ENCODE measurements at regions not wholly inside any gene's neighbourhood (a gene's known extent, or its start where the extent isn't known, plus 50 kb on each side); places are given as distances from the start of the nearest gene placed in this dataset.
"Not testable (repeated sequence)": the region's sequence is repeated elsewhere in the genome, so short reads cannot be mapped to it uniquely, and the experiment has no call there.

- no peak overlapping the region for H3K14ac ChIP-seq (ENCODE audit: low read length)
- no peak overlapping the region for H3K9ac ChIP-seq (ENCODE audit: low read depth, low read length, poor library complexity)
- no peak for DNase-seq (ENCODE audit: low spot score)
- no peaks in the 10 kb centered on the region for H3K36me3 ChIP-seq (replicated peaks in 1 of 2; ENCODE audit: control insufficient read depth in 2 of 2, insufficient read depth in 2 of 2, low read length in 2 of 2)
- no peak overlapping the region for H2AK5ac ChIP-seq (ENCODE audit: low read depth, low read length)
- no peak overlapping the region for H3K4me2 ChIP-seq (ENCODE audit: insufficient read depth, low read length, poor library complexity, severe bottlenecking)
- WGBS, 2 donors (ENCODE audit: extremely low coverage in 2 of 2, insufficient read length in 2 of 2, insufficient replicate concordance in 1 of 2) = no CpG with 5 or more reads among the region's 2 CpGs
- no peak overlapping the region for H3K27ac ChIP-seq (replicated peaks; ENCODE audit: low read length)
- H4K91ac ChIP-seq (ENCODE audit: low read depth, low read length, poor library complexity) = no peak overlapping the region
- no peak overlapping the region for H2BK120ac ChIP-seq (ENCODE audit: low read depth, low read length)
- H3K23ac ChIP-seq (ENCODE audit: low read depth, low read length, poor library complexity) = no peak overlapping the region
- no peaks in the 10 kb centered on the region for H3K79me1 ChIP-seq (ENCODE audit: low read depth, low read length)
- no peak overlapping the region for H3K4ac ChIP-seq (ENCODE audit: low read length)
- H4K8ac ChIP-seq (ENCODE audit: low read depth, low read length) = no peak overlapping the region
- H3K9me3 ChIP-seq (replicated peaks in 1 of 2; ENCODE audit: control insufficient read depth in 2 of 2, insufficient read depth in 1 of 2, low read depth in 1 of 2, low read length in 2 of 2) = no peaks in the 10 kb centered on the region
- no peak overlapping the region for H2BK5ac ChIP-seq (ENCODE audit: low read length)
- no peak overlapping the region for H2AFZ ChIP-seq (ENCODE audit: low read length)
- H2BK15ac ChIP-seq (ENCODE audit: low read length) = no peak overlapping the region
- H3K18ac ChIP-seq (ENCODE audit: low read length) = no peak overlapping the region
- H3K27me3 ChIP-seq (ENCODE audit: control insufficient read depth in 3 of 3, insufficient read depth in 3 of 3, low read depth in 1 of 3, low read length in 3 of 3) = no peaks in the 10 kb centered on the region
- H2BK12ac ChIP-seq (ENCODE audit: low read length) = no peak overlapping the region
- H3K4me1 ChIP-seq (ENCODE audit: control insufficient read depth in 2 of 2, insufficient read depth in 1 of 2, low read depth in 1 of 2, low read length in 2 of 2) = peaks cover 0 to 2% of the 10 kb centered on the region in 2 donors
- no peak overlapping the region for H3K4me3 ChIP-seq (ENCODE audit: low read length in 2 of 2)
Observed at GRCh38 chr3:70620956-70621355, 308.5 kb upstream of the MDFIC2 start.

DNA sequence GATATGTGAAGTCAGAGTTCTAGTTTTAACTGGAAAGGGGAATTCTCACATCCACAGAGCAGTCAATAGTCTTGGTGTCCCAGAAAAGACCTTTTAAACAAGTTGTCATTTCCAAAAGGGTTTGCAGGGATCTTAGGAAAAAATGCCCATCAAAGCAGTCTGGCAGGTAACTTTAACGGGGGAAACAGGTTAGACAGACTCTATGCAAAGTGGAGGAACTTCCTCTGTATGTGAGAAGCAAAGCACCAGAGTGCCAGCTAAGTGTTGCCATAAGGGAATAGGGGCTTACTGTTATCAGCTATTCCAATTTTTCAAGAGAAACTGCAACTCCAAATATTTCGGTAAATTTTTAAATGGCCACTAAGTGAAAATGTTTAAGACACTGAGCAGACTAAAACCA, 307.9 kb upstream of the MDFIC2 start:
- Histone ChIP-seq H3K36me3 (replicated peaks in 1 of 2; ENCODE audit: control insufficient read depth in 2 of 2, insufficient read depth in 2 of 2, low read length in 2 of 2) (no peaks in the 10 kb centered on the region), H3K79me1 (ENCODE audit: low read depth, low read length) (no peaks in the 10 kb centered on the region), H3K27ac (replicated peaks; ENCODE audit: low read length) (no peak overlapping the region), H4K91ac (ENCODE audit: low read depth, low read length, poor library complexity) (no peak overlapping the region), H3K4ac (ENCODE audit: low read length) (no peak overlapping the region), H3K4me3 (ENCODE audit: low read length in 2 of 2) (no peak overlapping the region), H4K8ac (ENCODE audit: low read depth, low read length) (no peak overlapping the region), H3K9me3 (replicated peaks in 1 of 2; ENCODE audit: control insufficient read depth in 2 of 2, insufficient read depth in 1 of 2, low read depth in 1 of 2, low read length in 2 of 2) (no peaks in the 10 kb centered on the region), H3K9ac (ENCODE audit: low read depth, low read length, poor library complexity) (no peak overlapping the region), H2AK5ac (ENCODE audit: low read depth, low read length) (no peak overlapping the region), H2BK12ac (ENCODE audit: low read length) (no peak overlapping the region), H3K14ac (ENCODE audit: low read length) (no peak overlapping the region), H3K18ac (ENCODE audit: low read length) (no peak overlapping the region), H3K4me1 (ENCODE audit: control insufficient read depth in 2 of 2, insufficient read depth in 1 of 2, low read depth in 1 of 2, low read length in 2 of 2) (peaks cover 0 to 2% of the 10 kb centered on the region in 2 donors), H2AFZ (ENCODE audit: low read length) (no peak overlapping the region), H3K27me3 (ENCODE audit: control insufficient read depth in 3 of 3, insufficient read depth in 3 of 3, low read depth in 1 of 3, low read length in 3 of 3) (no peaks in the 10 kb centered on the region), H3K4me2 (ENCODE audit: insufficient read depth, low read length, poor library complexity, severe bottlenecking) (no peak overlapping the region), H2BK5ac (ENCODE audit: low read length) (no peak overlapping the region), H2BK15ac (ENCODE audit: low read length) (no peak overlapping the region), H3K23ac (ENCODE audit: low read depth, low read length, poor library complexity) (no peak overlapping the region), H2BK120ac (ENCODE audit: low read depth, low read length) (no peak overlapping the region)
- no peak for DNase-seq (ENCODE audit: low spot score)
- WGBS, 2 donors (ENCODE audit: extremely low coverage in 2 of 2, insufficient read length in 2 of 2, insufficient replicate concordance in 1 of 2) = no CpG with 5 or more reads among the region's 2 CpGs

DNA sequence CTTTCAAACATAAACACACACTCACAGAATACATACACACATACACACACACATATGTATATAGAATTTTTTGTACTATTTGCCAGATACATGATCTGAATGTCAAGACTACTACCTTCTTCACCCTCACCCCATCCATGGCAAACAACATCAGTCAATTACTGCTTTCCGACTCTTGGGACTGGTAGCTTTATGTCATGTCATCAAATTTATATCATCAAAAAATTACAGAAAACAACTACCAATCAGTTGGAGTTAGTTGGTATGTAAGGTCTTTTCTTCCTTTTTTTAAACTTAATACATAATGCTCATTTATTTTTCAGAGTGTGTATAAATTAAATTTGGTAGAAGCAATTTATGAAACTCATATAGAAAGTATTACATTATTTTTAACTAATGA, 305.7 kb upstream of the MDFIC2 start:
- no peak overlapping the region for H3K18ac ChIP-seq (ENCODE audit: low read length)
- no peak overlapping the region for H3K4me3 ChIP-seq (ENCODE audit: low read length in 2 of 2)
- no peak for DNase-seq (ENCODE audit: low spot score)
- no peak overlapping the region for H3K4ac ChIP-seq (ENCODE audit: low read length)
- H2BK5ac ChIP-seq (ENCODE audit: low read length) = no peak overlapping the region
- no peaks in the 10 kb centered on the region for H3K27me3 ChIP-seq (ENCODE audit: control insufficient read depth in 3 of 3, insufficient read depth in 3 of 3, low read depth in 1 of 3, low read length in 3 of 3)
- no peak overlapping the region for H3K27ac ChIP-seq (replicated peaks; ENCODE audit: low read length)
- no peak overlapping the region for H3K14ac ChIP-seq (ENCODE audit: low read length)
- H3K4me2 ChIP-seq (ENCODE audit: insufficient read depth, low read length, poor library complexity, severe bottlenecking) = no peak overlapping the region
- H3K9me3 ChIP-seq (replicated peaks in 1 of 2; ENCODE audit: control insufficient read depth in 2 of 2, insufficient read depth in 1 of 2, low read depth in 1 of 2, low read length in 2 of 2) = no peaks in the 10 kb centered on the region
- no peak overlapping the region for H2BK15ac ChIP-seq (ENCODE audit: low read length)
- no peaks in the 10 kb centered on the region for H3K36me3 ChIP-seq (replicated peaks in 1 of 2; ENCODE audit: control insufficient read depth in 2 of 2, insufficient read depth in 2 of 2, low read length in 2 of 2)
- no peak overlapping the region for H3K9ac ChIP-seq (ENCODE audit: low read depth, low read length, poor library complexity)
- H2AFZ ChIP-seq (ENCODE audit: low read length) = no peak overlapping the region
- peaks cover 0 to 5% of the 10 kb centered on the region in 2 donors for H3K4me1 ChIP-seq (ENCODE audit: control insufficient read depth in 2 of 2, insufficient read depth in 1 of 2, low read depth in 1 of 2, low read length in 2 of 2)
- no peak overlapping the region for H4K8ac ChIP-seq (ENCODE audit: low read depth, low read length)
- no peak overlapping the region for H2AK5ac ChIP-seq (ENCODE audit: low read depth, low read length)
- H2BK120ac ChIP-seq (ENCODE audit: low read depth, low read length) = no peak overlapping the region
- no peak overlapping the region for H2BK12ac ChIP-seq (ENCODE audit: low read length)
- H3K79me1 ChIP-seq (ENCODE audit: low read depth, low read length) = no peaks in the 10 kb centered on the region
- H4K91ac ChIP-seq (ENCODE audit: low read depth, low read length, poor library complexity) = no peak overlapping the region
- no peak overlapping the region for H3K23ac ChIP-seq (ENCODE audit: low read depth, low read length, poor library complexity)
- WGBS, 2 donors (ENCODE audit: extremely low coverage in 2 of 2, insufficient read length in 2 of 2, insufficient replicate concordance in 1 of 2) = no CpG with 5 or more reads among the region's 1 CpG

- H3K4me1 ChIP-seq (ENCODE audit: control insufficient read depth in 2 of 2, insufficient read depth in 1 of 2, low read depth in 1 of 2, low read length in 2 of 2); H3K4me3 ChIP-seq (ENCODE audit: low read length in 2 of 2); H3K23ac ChIP-seq (ENCODE audit: low read depth, low read length, poor library complexity); H3K14ac ChIP-seq (ENCODE audit: low read length); H2BK5ac ChIP-seq (ENCODE audit: low read length); H3K18ac ChIP-seq (ENCODE audit: low read length); H3K9ac ChIP-seq (ENCODE audit: low read depth, low read length, poor library complexity); DNase-seq (ENCODE audit: low spot score); H3K9me3 ChIP-seq (replicated peaks in 1 of 2; ENCODE audit: control insufficient read depth in 2 of 2, insufficient read depth in 1 of 2, low read depth in 1 of 2, low read length in 2 of 2); H3K27ac ChIP-seq (replicated peaks; ENCODE audit: low read length); H2BK15ac ChIP-seq (ENCODE audit: low read length); H2AFZ ChIP-seq (ENCODE audit: low read length); H3K36me3 ChIP-seq (replicated peaks in 1 of 2; ENCODE audit: control insufficient read depth in 2 of 2, insufficient read depth in 2 of 2, low read length in 2 of 2); H3K4me2 ChIP-seq (ENCODE audit: insufficient read depth, low read length, poor library complexity, severe bottlenecking); H2AK5ac ChIP-seq (ENCODE audit: low read depth, low read length); H4K8ac ChIP-seq (ENCODE audit: low read depth, low read length); H3K79me1 ChIP-seq (ENCODE audit: low read depth, low read length); H2BK120ac ChIP-seq (ENCODE audit: low read depth, low read length); H2BK12ac ChIP-seq (ENCODE audit: low read length); H3K27me3 ChIP-seq (ENCODE audit: control insufficient read depth in 3 of 3, insufficient read depth in 3 of 3, low read depth in 1 of 3, low read length in 3 of 3); H3K4ac ChIP-seq (ENCODE audit: low read length); H4K91ac ChIP-seq (ENCODE audit: low read depth, low read length, poor library complexity): not testable (repeated sequence)
- WGBS, 2 donors (ENCODE audit: extremely low coverage in 2 of 2, insufficient read length in 2 of 2, insufficient replicate concordance in 1 of 2) = no CpG with 5 or more reads among the region's 14 CpGs
Observed at GRCh38 chr3:70617349-70617748, 304.9 kb upstream of the MDFIC2 start.
